ENCODE measurements at regions not wholly inside any gene's neighbourhood (a gene's known extent, or its start where the extent isn't known, plus 50 kb on each side); places are given as distances from the start of the nearest gene placed in this dataset.

- DNase-seq = no peak
These were observed 61.6 kb upstream of the GYPA start for GRCh38 chr4:144202081-144202480.

GRCh38 chr4:144203155-144203554, 62.6 kb upstream of the GYPA start:
- no peak for DNase-seq

GRCh38 chr4:144204431-144204830, 63.9 kb upstream of the GYPA start:
- DNase-seq = no peak

GRCh38 chr4:144206711-144207110, 66.2 kb upstream of the GYPA start:
- no peak for DNase-seq

GRCh38 chr4:144208074-144208473, 67.6 kb upstream of the GYPA start:
- no peak for DNase-seq

- DNase-seq = no peak
These were observed 69.0 kb upstream of the GYPA start for GRCh38 chr4:144209491-144209890.

- no peak for DNase-seq
These were observed 72.9 kb upstream of the GYPA start for GRCh38 chr4:144213371-144213770.

GRCh38 chr4:144223149-144223548, 82.6 kb upstream of the GYPA start:
- DNase-seq = no peak

GRCh38 chr4:144223661-144224060, 83.1 kb upstream of the GYPA start:
- DNase-seq = no peak

GRCh38 chr4:144259285-144259684, 118.8 kb upstream of the GYPA start:
- no peak for DNase-seq

- DNase-seq = no peak
These were observed 126.6 kb upstream of the GYPA start for GRCh38 chr4:144267084-144267483.

GRCh38 chr4:144280688-144281087, 140.2 kb upstream of the GYPA start:
- DNase-seq = no peak

GRCh38 chr4:144283526-144283925, 143.0 kb upstream of the GYPA start:
- no peak for DNase-seq

- no peak for DNase-seq
These were observed 143.5 kb upstream of the GYPA start for GRCh38 chr4:144284026-144284425.

GRCh38 chr4:144288011-144288903, 147.7 kb upstream of the GYPA start:
- DNase-seq = no peak

- no peak for DNase-seq
These were observed 149.3 kb upstream of the GYPA start for GRCh38 chr4:144289667-144290428.

- no peak for DNase-seq
These were observed 150.6 kb upstream of the GYPA start for GRCh38 chr4:144291164-144291563.

GRCh38 chr4:144294211-144294610, 153.7 kb upstream of the GYPA start:
- DNase-seq = no peak

- DNase-seq = no peak
These were observed 154.9 kb upstream of the GYPA start for GRCh38 chr4:144295286-144295995.

- DNase-seq = no peak
These were observed 156.4 kb upstream of the GYPA start for GRCh38 chr4:144296941-144297340.

- DNase-seq = no peak
These were observed 158.0 kb upstream of the GYPA start for GRCh38 chr4:144298519-144298918.

- DNase-seq = no peak
These were observed 160.1 kb upstream of the GYPA start for GRCh38 chr4:144300616-144301015.

Data from right forelimb (tissue), 1 donor.